Loucy (cell line): ENCODE measurements at regions not wholly inside any gene's neighbourhood (a gene's known extent, or its start where the extent isn't known, plus 50 kb on each side); places are given as distances from the start of the nearest gene placed in this dataset.

Experiments
- EZH2phosphoT487 ChIP-seq: fragments of 200-600 bp; IDR thresholded peaks from 2 replicates; pipeline ENCODE4 v1.6.1; 2018; ENCODE audit warnings: antibody characterized with exemption, mild to moderate bottlenecking, moderate library complexity, borderline replicate concordance
- TF ChIP-seq, protein P1 (sequence below): fragments of 200-600 bp; sonication (generic); conservative IDR thresholded peaks from 2 replicates; pipeline ENCODE4 v1.5.1; 2014; ENCODE audit warnings: mild to moderate bottlenecking, antibody characterized with exemption, low read length

DNA sequence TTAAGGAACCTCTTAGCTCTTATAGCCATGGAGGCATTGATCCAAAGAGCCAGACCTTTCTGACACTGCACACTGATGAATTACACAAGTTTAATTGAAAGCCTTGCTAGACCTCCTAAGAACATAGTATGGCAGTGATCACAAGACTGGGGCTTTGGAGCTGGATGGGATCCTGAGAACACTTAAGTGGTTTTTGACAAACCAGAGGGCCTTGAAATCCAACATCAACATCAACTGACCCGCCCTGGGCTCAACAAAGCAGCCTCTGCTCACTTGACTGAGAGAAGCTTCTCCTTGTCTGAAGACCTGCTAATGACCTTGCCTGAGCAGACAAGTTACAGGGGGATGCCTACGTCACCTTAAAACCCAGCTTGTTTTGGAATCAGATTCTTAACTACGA, 257.6 kb downstream of the KLF13 start:
- TF ChIP-seq, protein P1, sequence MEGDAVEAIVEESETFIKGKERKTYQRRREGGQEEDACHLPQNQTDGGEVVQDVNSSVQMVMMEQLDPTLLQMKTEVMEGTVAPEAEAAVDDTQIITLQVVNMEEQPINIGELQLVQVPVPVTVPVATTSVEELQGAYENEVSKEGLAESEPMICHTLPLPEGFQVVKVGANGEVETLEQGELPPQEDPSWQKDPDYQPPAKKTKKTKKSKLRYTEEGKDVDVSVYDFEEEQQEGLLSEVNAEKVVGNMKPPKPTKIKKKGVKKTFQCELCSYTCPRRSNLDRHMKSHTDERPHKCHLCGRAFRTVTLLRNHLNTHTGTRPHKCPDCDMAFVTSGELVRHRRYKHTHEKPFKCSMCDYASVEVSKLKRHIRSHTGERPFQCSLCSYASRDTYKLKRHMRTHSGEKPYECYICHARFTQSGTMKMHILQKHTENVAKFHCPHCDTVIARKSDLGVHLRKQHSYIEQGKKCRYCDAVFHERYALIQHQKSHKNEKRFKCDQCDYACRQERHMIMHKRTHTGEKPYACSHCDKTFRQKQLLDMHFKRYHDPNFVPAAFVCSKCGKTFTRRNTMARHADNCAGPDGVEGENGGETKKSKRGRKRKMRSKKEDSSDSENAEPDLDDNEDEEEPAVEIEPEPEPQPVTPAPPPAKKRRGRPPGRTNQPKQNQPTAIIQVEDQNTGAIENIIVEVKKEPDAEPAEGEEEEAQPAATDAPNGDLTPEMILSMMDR: no peak
- TF ChIP-seq EZH2phosphoT487: no peak
